GM12878 (cell line): ENCODE measurements at regions not wholly inside any gene's neighbourhood (a gene's known extent, or its start where the extent isn't known, plus 50 kb on each side); places are given as distances from the start of the nearest gene placed in this dataset.

ENCODE experiments used
- ATAC-seq: fragments of 200-7000 bp; cut with Tn5 transposase; 3 replicates; pipeline ENCODE4 v1.9.1; 2020; ENCODE audit warnings: mild to moderate bottlenecking, moderate library complexity
- BruUV-seq: library from RNA; stranded (reverse); fragments of 400-500 nt; replicated peaks from 2 replicates; lab custom pipeline; 2021; lab: Mats Ljungman, UMichigan
- CTCF ChIA-PET: fragments of 300-600 bp; sonication (Branson Sonifier 250); formaldehyde crosslinking; extraction: SDS; loops from one replicate; lab custom pipeline; 2021; ENCODE audit warnings: inconsistent platforms; lab: Yijun Ruan, JAX
- POLR2A ChIA-PET: fragments of 350-600 bp; formaldehyde crosslinking; extraction: SDS; loops from one replicate; lab custom pipeline; 2021; ENCODE audit warnings: inconsistent platforms; lab: Charles Lee
- RAD21 ChIA-PET: fragments of 300-600 bp; sonication (Branson Sonifier 250); formaldehyde crosslinking; loops from one replicate; lab custom pipeline; 2023; ENCODE audit warnings: antibody characterized with exemption; ENCODE audit not compliant: unreplicated experiment; lab: Charles Lee
- SMC1A ChIA-PET: fragments of 300-600 bp; sonication (Branson Sonifier 250); formaldehyde crosslinking; loops from one replicate; lab custom pipeline; 2023; ENCODE audit not compliant: unreplicated experiment, uncharacterized antibody; lab: Charles Lee
- DNase-seq: peaks from one replicate; pipeline ENCODE4 v3.0.0-alpha.2; 2011; ENCODE audit warnings: low read depth, low spot score
- FAIRE-seq: peaks from 3 replicates; lab custom pipeline; 2011; peaks lifted over from hg19 to GRCh38; lab: Jason Lieb, UNC
- H2AFZ ChIP-seq: 2 replicates; pipeline ENCODE4 v1.6.0; 2011; ENCODE audit warnings: low read depth, low read length, control low read depth; ENCODE audit not compliant: control insufficient read depth
- H3K27ac ChIP-seq: 2 replicates; pipeline ENCODE4 v1.5.1; 2011; ENCODE audit warnings: control low read depth; ENCODE audit not compliant: control insufficient read depth, insufficient read depth
- H3K27me3 ChIP-seq, 2 experiments: replicated peaks in 1 of 2; 2 replicates each; pipeline versions ENCODE4 v1.6.0 to v1.6.1; 2011; ENCODE audit warnings: low read length in 1 of 2; ENCODE audit not compliant: control insufficient read depth in 2 of 2, insufficient read depth in 2 of 2
- H3K36me3 ChIP-seq, 2 experiments: 2 replicates each; pipeline ENCODE4 v1.5.1; 2011; ENCODE audit warnings: low read length in 1 of 2; ENCODE audit not compliant: control insufficient read depth in 2 of 2, insufficient read depth in 2 of 2
- H3K4me1 ChIP-seq: 2 replicates; pipeline ENCODE4 v1.6.1; 2011; ENCODE audit warnings: mild to moderate bottlenecking, low read length, moderate library complexity, mixed read lengths; ENCODE audit not compliant: control insufficient read depth, insufficient read depth
- H3K4me2 ChIP-seq: 2 replicates; pipeline ENCODE4 v1.6.0; 2011; ENCODE audit warnings: control low read depth; ENCODE audit not compliant: control insufficient read depth, insufficient read depth
- H3K4me3 ChIP-seq: fragments of 200-600 bp; sonication (generic); 2 replicates; pipeline ENCODE4 v1.5.1; 2016
- H3K79me2 ChIP-seq: 2 replicates; pipeline ENCODE4 v1.6.0; 2011; ENCODE audit warnings: low read length; ENCODE audit not compliant: control insufficient read depth, insufficient read depth
- H3K9ac ChIP-seq: 2 replicates; pipeline ENCODE4 v1.8.0; 2011; ENCODE audit warnings: low read length, control low read depth, mixed read lengths; ENCODE audit not compliant: control insufficient read depth, insufficient read depth
- H3K9me3 ChIP-seq: replicated peaks from 3 replicates; pipeline ENCODE4 v1.5.1; 2011; ENCODE audit warnings: mild to moderate bottlenecking, low read length; ENCODE audit not compliant: control insufficient read depth, insufficient read depth
- H4K20me1 ChIP-seq: 2 replicates; pipeline ENCODE4 v1.6.0; 2011; ENCODE audit not compliant: control insufficient read depth, insufficient read depth
- MEF2A ChIP-seq: IDR thresholded peaks from 2 replicates; pipeline ENCODE4 v1.6.1; 2011; ENCODE audit warnings: low read depth, mild to moderate bottlenecking, low read length, moderate library complexity; ENCODE audit not compliant: insufficient read depth
- MTA3 ChIP-seq: IDR thresholded peaks from 2 replicates; pipeline ENCODE4 v1.6.1; 2012; ENCODE audit warnings: low read length, inconsistent platforms, borderline replicate concordance
- WGBS: methylation state at CpG from one replicate; pipeline ENCODE4 v1.1.6; 2016; ENCODE audit warnings: low lambda C conversion rate; ENCODE audit not compliant: insufficient replicate concordance, insufficient coverage; ENCODE audit errors: missing lambda C conversion rate; 5-methylcytosine and 5-hydroxymethylcytosine counted together
- in situ Hi-C: fragments of 300-500 bp; cut with MboI; formaldehyde crosslinking; loops from 9 replicates; pipeline ENCODE4 v1.14.3; 2018; ENCODE audit warnings: mixed read lengths
- intact Hi-C: fragments of 100-400 bp; cut with micrococcal nuclease; formaldehyde crosslinking; loops from one replicate; pipeline ENCODE4 v1.14.2; 2022; ENCODE audit not compliant: unreplicated experiment
- TF ChIP-seq, protein P1 (sequence below): fragments of 450-650 bp; IDR thresholded peaks from 2 replicates; pipeline ENCODE4 v1.6.1; 2016; ENCODE audit warnings: mild to moderate bottlenecking
- TF ChIP-seq, protein P2 (sequence below): fragments of 450-650 bp; IDR thresholded peaks from 2 replicates; pipeline ENCODE4 v1.6.1; 2016; ENCODE audit warnings: mild to moderate bottlenecking

DNA sequence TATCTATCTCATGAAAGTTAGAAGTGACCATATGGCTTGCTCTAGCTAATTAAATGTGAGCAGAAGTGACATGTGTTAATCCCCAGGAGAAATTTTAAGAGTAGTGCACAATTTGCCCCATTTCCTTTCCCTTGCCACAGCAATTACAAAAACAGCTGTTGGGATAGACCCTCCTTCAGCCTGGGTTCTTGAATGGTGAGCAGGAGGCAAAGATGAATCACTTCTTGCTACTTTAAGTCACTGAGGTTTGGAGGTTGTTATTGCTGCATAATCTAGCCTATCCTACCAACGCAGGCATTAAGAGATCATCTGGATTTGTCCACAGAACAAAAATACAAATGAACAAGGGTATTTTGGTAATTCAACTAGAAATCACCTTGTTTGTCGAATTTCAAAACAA is 51.7 kb upstream of the CAPN7 start:
- Histone ChIP-seq H3K4me3 (no peak overlapping the region), H3K79me2 (no peaks in the 10 kb centered on the region), H3K36me3 (no peaks in the 10 kb centered on the region), H3K4me2 (no peak overlapping the region), H3K9me3 (peaks cover 4% of the 10 kb centered on the region; the same call in 2 of the 3 replicates), H3K27me3 (peaks cover 0 to 8% of the 10 kb centered on the region in 2 experiments; a peak in 1 of 4 replicates), H2AFZ (no peak overlapping the region), H3K4me1 (no peaks in the 10 kb centered on the region), H4K20me1 (no peaks in the 10 kb centered on the region), H3K9ac (no peak overlapping the region), H3K27ac (no peak overlapping the region)
- in situ Hi-C loops (no loop called here), intact Hi-C loops (no loop called here)
- ATAC-seq (no peak; the same call in 2 of the 3 replicates), DNase-seq (no peak), FAIRE-seq (no peak)
- RAD21 ChIA-PET, result interaction anchor here (0.9 kb wide), 1 partner anchor 26 kb away, joined by 6 read pairs; no protein-coding TSS in a partner anchor
- SMC1A ChIA-PET, result interaction anchor here (0.6 to 0.7 kb wide), 2 partner anchors 27 to 1540 kb away, joined by 3 read pairs; no protein-coding TSS in a partner anchor
- CTCF ChIA-PET, result interaction anchor here (2.2 kb wide), 1 partner anchor 49 kb away, joined by 7 read pairs; no protein-coding TSS in a partner anchor
- 8% methylated on average over 2 of the region's 2 CpGs for WGBS
- POLR2A ChIA-PET, result no interaction called here
- BruUV-seq, result no TSS peak
- TF ChIP-seq, protein P1, sequence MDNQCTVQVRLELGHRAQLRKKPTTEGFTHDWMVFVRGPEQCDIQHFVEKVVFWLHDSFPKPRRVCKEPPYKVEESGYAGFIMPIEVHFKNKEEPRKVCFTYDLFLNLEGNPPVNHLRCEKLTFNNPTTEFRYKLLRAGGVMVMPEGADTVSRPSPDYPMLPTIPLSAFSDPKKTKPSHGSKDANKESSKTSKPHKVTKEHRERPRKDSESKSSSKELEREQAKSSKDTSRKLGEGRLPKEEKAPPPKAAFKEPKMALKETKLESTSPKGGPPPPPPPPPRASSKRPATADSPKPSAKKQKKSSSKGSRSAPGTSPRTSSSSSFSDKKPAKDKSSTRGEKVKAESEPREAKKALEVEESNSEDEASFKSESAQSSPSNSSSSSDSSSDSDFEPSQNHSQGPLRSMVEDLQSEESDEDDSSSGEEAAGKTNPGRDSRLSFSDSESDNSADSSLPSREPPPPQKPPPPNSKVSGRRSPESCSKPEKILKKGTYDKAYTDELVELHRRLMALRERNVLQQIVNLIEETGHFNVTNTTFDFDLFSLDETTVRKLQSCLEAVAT, result no peak
- no peak for TF ChIP-seq MTA3
- no peak for TF ChIP-seq MEF2A
- TF ChIP-seq, protein P2, sequence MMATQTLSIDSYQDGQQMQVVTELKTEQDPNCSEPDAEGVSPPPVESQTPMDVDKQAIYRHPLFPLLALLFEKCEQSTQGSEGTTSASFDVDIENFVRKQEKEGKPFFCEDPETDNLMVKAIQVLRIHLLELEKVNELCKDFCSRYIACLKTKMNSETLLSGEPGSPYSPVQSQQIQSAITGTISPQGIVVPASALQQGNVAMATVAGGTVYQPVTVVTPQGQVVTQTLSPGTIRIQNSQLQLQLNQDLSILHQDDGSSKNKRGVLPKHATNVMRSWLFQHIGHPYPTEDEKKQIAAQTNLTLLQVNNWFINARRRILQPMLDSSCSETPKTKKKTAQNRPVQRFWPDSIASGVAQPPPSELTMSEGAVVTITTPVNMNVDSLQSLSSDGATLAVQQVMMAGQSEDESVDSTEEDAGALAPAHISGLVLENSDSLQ, result no peak
